ENCODE measurements at regions not wholly inside any gene's neighbourhood (a gene's known extent, or its start where the extent isn't known, plus 50 kb on each side); places are given as distances from the start of the nearest gene placed in this dataset.
"Not testable (repeated sequence)": the region's sequence is repeated elsewhere in the genome, so short reads cannot be mapped to it uniquely, and the experiment has no call there.

- H3K27me3 ChIP-seq (ENCODE audit: insufficient read depth, low read length): no peaks in the 10 kb centered on the region
- H3K9me3 ChIP-seq (ENCODE audit: low read length): no peaks in the 10 kb centered on the region
- no peaks in the 10 kb centered on the region for H3K4me1 ChIP-seq (ENCODE audit: insufficient read depth, low read length)
- H3K4me3 ChIP-seq (ENCODE audit: low read length): no peak overlapping the region
- no peak overlapping the region for H2AFZ ChIP-seq (ENCODE audit: low read depth, low read length)
- H3K36me3 ChIP-seq (ENCODE audit: insufficient read depth, low read length): no peaks in the 10 kb centered on the region
Measured at GRCh38 chr6:84979541-84979940, 215.1 kb upstream of the TBX18 start.

- Histone ChIP-seq H3K4me3 (ENCODE audit: low read length) (no peak overlapping the region), H3K9me3 (ENCODE audit: low read length) (no peaks in the 10 kb centered on the region), H3K4me1 (ENCODE audit: insufficient read depth, low read length) (no peaks in the 10 kb centered on the region), H3K27me3 (ENCODE audit: insufficient read depth, low read length) (no peaks in the 10 kb centered on the region), H2AFZ (ENCODE audit: low read depth, low read length) (no peak overlapping the region), H3K36me3 (ENCODE audit: insufficient read depth, low read length) (no peaks in the 10 kb centered on the region)
Measured at GRCh38 chr6:84977363-84977705, 212.9 kb upstream of the TBX18 start.

- H3K36me3 ChIP-seq (ENCODE audit: insufficient read depth, low read length): no peaks in the 10 kb centered on the region
- no peaks in the 10 kb centered on the region for H3K9me3 ChIP-seq (ENCODE audit: low read length)
- H3K4me3 ChIP-seq (ENCODE audit: low read length): no peak overlapping the region
- no peaks in the 10 kb centered on the region for H3K4me1 ChIP-seq (ENCODE audit: insufficient read depth, low read length)
- H3K27me3 ChIP-seq (ENCODE audit: insufficient read depth, low read length): no peaks in the 10 kb centered on the region
- no peak overlapping the region for H2AFZ ChIP-seq (ENCODE audit: low read depth, low read length)
Measured at GRCh38 chr6:84976526-84977362, 212.3 kb upstream of the TBX18 start.

- Histone ChIP-seq H3K4me1 (ENCODE audit: insufficient read depth, low read length) (no peaks in the 10 kb centered on the region), H2AFZ (ENCODE audit: low read depth, low read length) (no peak overlapping the region), H3K27me3 (ENCODE audit: insufficient read depth, low read length) (no peaks in the 10 kb centered on the region), H3K4me3 (ENCODE audit: low read length) (no peak overlapping the region), H3K36me3 (ENCODE audit: insufficient read depth, low read length) (no peaks in the 10 kb centered on the region), H3K9me3 (ENCODE audit: low read length) (no peaks in the 10 kb centered on the region)
Measured at GRCh38 chr6:84975316-84975715, 210.9 kb upstream of the TBX18 start.

GRCh38 chr6:84973606-84974005, 209.2 kb upstream of the TBX18 start:
- Histone ChIP-seq H3K4me3 (ENCODE audit: low read length) (no peak overlapping the region), H3K4me1 (ENCODE audit: insufficient read depth, low read length) (no peaks in the 10 kb centered on the region)

GRCh38 chr6:84967965-84968364, 203.6 kb upstream of the TBX18 start:
- H3K4me1 ChIP-seq (ENCODE audit: insufficient read depth, low read length): no peaks in the 10 kb centered on the region
- H3K27me3 ChIP-seq (ENCODE audit: insufficient read depth, low read length): no peaks in the 10 kb centered on the region
- no peak overlapping the region for H2AFZ ChIP-seq (ENCODE audit: low read depth, low read length)
- no peaks in the 10 kb centered on the region for H3K36me3 ChIP-seq (ENCODE audit: insufficient read depth, low read length)
- no peaks in the 10 kb centered on the region for H3K9me3 ChIP-seq (ENCODE audit: low read length)
- H3K4me3 ChIP-seq (ENCODE audit: low read length): no peak overlapping the region

More at GRCh38 chr6:84973606-84974005, 209.2 kb upstream of the TBX18 start:
- Histone ChIP-seq H3K27me3 (ENCODE audit: insufficient read depth, low read length) (no peaks in the 10 kb centered on the region), H3K9me3 (ENCODE audit: low read length) (no peaks in the 10 kb centered on the region), H2AFZ (ENCODE audit: low read depth, low read length) (no peak overlapping the region), H3K36me3 (ENCODE audit: insufficient read depth, low read length) (no peaks in the 10 kb centered on the region)

GRCh38 chr6:84967389-84967788, 203.0 kb upstream of the TBX18 start:
- H2AFZ ChIP-seq (ENCODE audit: low read depth, low read length): no peak overlapping the region
- H3K9me3 ChIP-seq (ENCODE audit: low read length): no peaks in the 10 kb centered on the region
- H3K27me3 ChIP-seq (ENCODE audit: insufficient read depth, low read length): no peaks in the 10 kb centered on the region
- H3K4me1 ChIP-seq (ENCODE audit: insufficient read depth, low read length): no peaks in the 10 kb centered on the region
- no peaks in the 10 kb centered on the region for H3K36me3 ChIP-seq (ENCODE audit: insufficient read depth, low read length)
- H3K4me3 ChIP-seq (ENCODE audit: low read length): no peak overlapping the region

GRCh38 chr6:84953111-84953755, 188.8 kb upstream of the TBX18 start:
- no peaks in the 10 kb centered on the region for H3K36me3 ChIP-seq (ENCODE audit: insufficient read depth, low read length)
- H2AFZ ChIP-seq (ENCODE audit: low read depth, low read length): no peak overlapping the region
- no peaks in the 10 kb centered on the region for H3K9me3 ChIP-seq (ENCODE audit: low read length)
- H3K4me3 ChIP-seq (ENCODE audit: low read length): no peak overlapping the region
- H3K4me1 ChIP-seq (ENCODE audit: insufficient read depth, low read length): no peaks in the 10 kb centered on the region
- H3K27me3 ChIP-seq (ENCODE audit: insufficient read depth, low read length): no peaks in the 10 kb centered on the region

GRCh38 chr6:84944926-84945325, 180.5 kb upstream of the TBX18 start:
- not testable (repeated sequence) for H3K27me3 ChIP-seq (ENCODE audit: insufficient read depth, low read length); H3K36me3 ChIP-seq (ENCODE audit: insufficient read depth, low read length); H3K4me3 ChIP-seq (ENCODE audit: low read length); H2AFZ ChIP-seq (ENCODE audit: low read depth, low read length); H3K4me1 ChIP-seq (ENCODE audit: insufficient read depth, low read length); H3K9me3 ChIP-seq (ENCODE audit: low read length)

GRCh38 chr6:84943905-84944304, 179.5 kb upstream of the TBX18 start:
- H3K36me3 ChIP-seq (ENCODE audit: insufficient read depth, low read length): no peaks in the 10 kb centered on the region
- no peak overlapping the region for H2AFZ ChIP-seq (ENCODE audit: low read depth, low read length)
- H3K9me3 ChIP-seq (ENCODE audit: low read length): no peaks in the 10 kb centered on the region
- no peaks in the 10 kb centered on the region for H3K4me1 ChIP-seq (ENCODE audit: insufficient read depth, low read length)
- no peak overlapping the region for H3K4me3 ChIP-seq (ENCODE audit: low read length)
- no peaks in the 10 kb centered on the region for H3K27me3 ChIP-seq (ENCODE audit: insufficient read depth, low read length)

GRCh38 chr6:84941609-84942008, 177.2 kb upstream of the TBX18 start:
- not testable (repeated sequence) for H3K27me3 ChIP-seq (ENCODE audit: insufficient read depth, low read length); H2AFZ ChIP-seq (ENCODE audit: low read depth, low read length); H3K36me3 ChIP-seq (ENCODE audit: insufficient read depth, low read length); H3K4me1 ChIP-seq (ENCODE audit: insufficient read depth, low read length); H3K4me3 ChIP-seq (ENCODE audit: low read length); H3K9me3 ChIP-seq (ENCODE audit: low read length)

- no peak overlapping the region for H2AFZ ChIP-seq (ENCODE audit: low read depth, low read length)
- no peaks in the 10 kb centered on the region for H3K4me1 ChIP-seq (ENCODE audit: insufficient read depth, low read length)
- H3K9me3 ChIP-seq (ENCODE audit: low read length): no peaks in the 10 kb centered on the region
- H3K36me3 ChIP-seq (ENCODE audit: insufficient read depth, low read length): no peaks in the 10 kb centered on the region
- no peak overlapping the region for H3K4me3 ChIP-seq (ENCODE audit: low read length)
- H3K27me3 ChIP-seq (ENCODE audit: insufficient read depth, low read length): no peaks in the 10 kb centered on the region
Measured at GRCh38 chr6:84929212-84929611, 164.8 kb upstream of the TBX18 start.

- no peak overlapping the region for H2AFZ ChIP-seq (ENCODE audit: low read depth, low read length)
- no peaks in the 10 kb centered on the region for H3K27me3 ChIP-seq (ENCODE audit: insufficient read depth, low read length)
- no peaks in the 10 kb centered on the region for H3K9me3 ChIP-seq (ENCODE audit: low read length)
- H3K4me3 ChIP-seq (ENCODE audit: low read length): no peak overlapping the region
- H3K36me3 ChIP-seq (ENCODE audit: insufficient read depth, low read length): no peaks in the 10 kb centered on the region
- no peaks in the 10 kb centered on the region for H3K4me1 ChIP-seq (ENCODE audit: insufficient read depth, low read length)
Measured at GRCh38 chr6:84927551-84927950, 163.2 kb upstream of the TBX18 start.

Data from neuron (in vitro differentiated cells).